ENCODE measurements at regions not wholly inside any gene's neighbourhood (a gene's known extent, or its start where the extent isn't known, plus 50 kb on each side); places are given as distances from the start of the nearest gene placed in this dataset.

- no peak for DNase-seq
Measured at GRCh38 chr5:119792161-119792799, 162.9 kb downstream of the FAM170A start.

DNA sequence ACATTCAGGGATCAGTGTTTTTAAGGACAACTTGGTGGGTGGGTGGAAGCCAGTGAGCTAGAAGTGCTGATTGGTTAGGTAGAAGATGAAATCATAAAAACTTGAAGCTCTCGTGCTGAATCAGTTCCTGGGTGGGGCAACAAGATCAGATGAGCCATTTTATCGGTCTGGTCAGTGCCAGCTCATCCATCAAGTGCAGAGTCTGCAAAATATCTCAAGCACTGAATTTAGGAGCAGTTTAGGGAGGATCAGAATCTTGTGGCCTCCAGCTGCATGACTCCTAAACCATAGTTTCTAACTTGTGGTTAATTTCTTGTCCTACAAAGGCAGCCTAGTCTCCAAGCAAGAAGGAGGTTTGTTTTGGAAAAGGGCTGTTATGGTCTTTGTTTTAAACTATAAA, 166.4 kb downstream of the FAM170A start:
- DNase-seq: no peak

GRCh38 chr5:119801570-119801969, 172.2 kb downstream of the FAM170A start:
- no peak for DNase-seq

- DNase-seq: no peak
Measured at GRCh38 chr5:119808024-119808423, 178.7 kb downstream of the FAM170A start.

- DNase-seq: no peak
Measured at GRCh38 chr5:119808474-119808873, 179.1 kb downstream of the FAM170A start.

DNA sequence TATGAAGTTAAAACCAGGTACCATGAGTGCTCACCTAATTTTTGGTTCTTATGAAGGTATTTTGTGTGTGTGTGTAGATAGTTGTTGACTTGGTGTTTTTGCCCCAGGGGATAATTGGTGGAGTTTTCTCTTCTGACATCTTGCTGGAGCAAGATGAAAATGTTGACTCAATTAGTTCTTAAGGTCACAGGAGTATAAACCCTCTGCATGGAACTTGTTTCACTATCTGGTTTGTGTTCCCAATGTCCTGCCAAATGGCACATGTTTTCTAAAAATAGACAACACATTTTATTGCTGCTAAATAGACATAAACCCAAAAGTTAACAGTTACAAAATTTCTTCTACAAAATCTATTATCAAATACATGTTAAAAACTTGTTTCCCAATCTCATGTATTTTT, 180.9 kb downstream of the FAM170A start:
- no peak for DNase-seq

DNA sequence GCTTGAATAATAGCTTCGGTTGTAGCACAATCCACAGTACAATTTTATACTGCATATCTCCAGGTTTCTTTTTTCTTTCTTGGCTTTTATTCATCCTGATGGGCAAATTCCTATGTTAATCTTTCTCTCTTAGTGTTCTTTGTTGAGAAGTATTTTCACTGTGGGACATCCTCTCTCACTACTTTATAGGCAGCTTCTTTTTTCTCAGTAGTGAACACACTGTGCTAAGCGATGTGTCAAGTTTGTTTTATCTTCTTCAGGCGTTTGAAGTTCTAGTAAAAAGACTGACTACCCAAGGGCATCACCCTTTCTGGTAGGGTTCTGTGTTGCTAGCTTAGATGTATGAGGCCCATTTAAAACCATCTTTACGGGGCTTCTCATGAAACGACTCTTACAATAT, 182.1 kb downstream of the FAM170A start:
- no peak for DNase-seq

GRCh38 chr5:119814655-119815054, 185.3 kb downstream of the FAM170A start:
- DNase-seq: no peak

- no peak for DNase-seq
Measured at GRCh38 chr5:119816055-119816454, 186.7 kb downstream of the FAM170A start.

DNA sequence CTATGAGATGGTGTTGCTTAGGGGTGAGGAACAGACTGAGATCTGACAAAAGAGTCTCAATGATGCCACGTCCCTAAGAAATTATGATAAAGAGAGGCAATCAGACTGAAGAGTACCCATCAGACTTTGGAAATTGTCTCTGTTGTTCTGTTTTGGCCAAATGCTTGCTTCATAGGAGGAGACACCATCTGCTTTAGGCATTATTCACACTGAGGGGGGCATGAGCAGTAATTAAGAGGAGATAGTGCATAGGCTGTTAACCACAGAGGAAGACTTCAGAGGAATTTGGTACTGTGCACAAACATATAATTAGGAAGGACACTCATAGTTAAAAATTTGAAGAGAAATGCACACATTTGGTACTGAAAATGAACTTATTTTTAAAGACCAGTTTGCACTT, 190.7 kb downstream of the FAM170A start:
- DNase-seq: no peak

- no peak for DNase-seq
Measured at GRCh38 chr5:119820608-119821007, 191.2 kb downstream of the FAM170A start.

DNA sequence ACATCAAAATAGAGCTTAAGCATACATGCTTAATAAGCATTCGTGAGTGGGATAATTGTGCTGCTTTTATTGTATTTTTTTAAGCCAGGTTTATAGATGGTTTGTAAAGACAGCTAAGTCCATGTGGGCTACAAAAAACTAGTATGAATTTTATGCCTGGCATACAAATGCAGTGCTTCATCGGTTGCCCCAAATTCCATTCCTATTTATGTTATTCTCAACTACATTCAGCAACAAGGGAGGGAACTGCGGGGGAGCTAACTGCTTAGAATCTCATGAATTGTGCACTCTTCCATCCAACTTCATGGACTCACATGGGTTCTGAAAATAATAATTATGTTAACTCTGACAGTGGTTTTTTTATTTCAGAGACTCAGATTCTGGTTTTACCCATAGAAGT, 199.2 kb downstream of the FAM170A start:
- no peak for DNase-seq

GRCh38 chr5:119829341-119829740, 200.0 kb downstream of the FAM170A start:
- no peak for DNase-seq

GRCh38 chr5:119833176-119833575, 203.8 kb downstream of the FAM170A start:
- DNase-seq: no peak

- no peak for DNase-seq
Measured at GRCh38 chr5:119840175-119840574, 210.8 kb downstream of the FAM170A start.

GRCh38 chr5:119852140-119852539, 222.8 kb downstream of the FAM170A start:
- DNase-seq: no peak

- no peak for DNase-seq
Measured at GRCh38 chr5:119860463-119860862, 231.1 kb downstream of the FAM170A start.

- no peak for DNase-seq
Measured at GRCh38 chr5:119862619-119863018, 233.3 kb downstream of the FAM170A start.

GRCh38 chr5:119864286-119864685, 234.9 kb downstream of the FAM170A start:
- DNase-seq: no peak

DNA sequence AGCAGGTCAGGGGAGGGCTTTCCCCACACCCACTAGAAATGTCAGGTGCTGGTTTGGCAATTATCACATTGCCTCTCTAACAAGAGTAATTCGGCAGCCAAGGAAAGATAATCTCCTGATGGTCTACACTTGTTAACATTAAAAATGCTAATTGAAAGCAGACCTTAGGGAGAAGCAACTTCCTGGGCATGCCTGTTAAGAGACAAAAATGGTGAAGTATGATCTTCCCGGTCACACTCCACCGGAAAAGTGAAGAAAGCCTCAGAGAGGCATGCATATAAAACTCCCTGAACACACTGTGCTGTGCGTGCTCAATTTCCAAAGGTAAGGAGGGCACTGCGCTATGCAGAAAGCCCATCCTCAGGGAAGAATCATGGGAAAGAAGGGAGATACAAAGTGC, 244.3 kb downstream of the FAM170A start:
- no peak for DNase-seq

DNA sequence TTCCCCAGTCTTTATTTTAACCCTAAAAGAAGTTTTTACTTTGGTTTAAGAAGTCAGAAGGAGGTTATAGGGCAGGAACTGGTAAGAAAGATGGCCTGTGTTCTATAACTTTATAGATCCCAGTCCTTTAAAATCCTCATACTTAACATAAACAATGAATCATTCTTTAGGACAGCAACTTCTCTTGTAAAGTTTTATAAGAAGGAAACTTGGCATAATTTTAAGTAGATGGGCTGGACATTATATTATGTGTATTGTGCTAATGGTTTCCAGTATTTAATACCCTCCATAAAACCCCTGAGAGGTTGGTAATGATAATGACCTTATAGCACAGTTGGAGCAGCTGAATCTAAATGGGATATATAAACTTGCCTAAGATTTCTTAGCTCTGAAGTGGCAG, 247.2 kb downstream of the FAM170A start:
- no peak for DNase-seq

DNA sequence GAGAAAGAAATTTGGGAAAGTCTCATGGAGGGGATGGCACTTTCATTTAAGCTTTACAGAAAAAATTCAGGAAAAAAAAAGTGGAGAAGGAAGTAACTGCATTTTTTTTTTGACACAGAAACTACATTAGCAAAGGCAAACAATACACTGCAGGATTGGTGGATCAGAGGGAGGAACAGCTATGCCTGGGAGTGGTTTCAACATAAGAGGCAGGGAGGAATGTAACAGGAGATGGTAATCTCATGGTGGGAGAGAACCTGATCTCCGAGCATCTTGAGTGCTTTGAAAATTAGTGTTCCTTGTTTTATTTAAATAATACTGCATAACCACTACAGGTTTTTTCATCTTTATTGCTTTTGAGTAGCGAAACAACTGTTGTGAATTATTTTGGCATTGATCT, 249.4 kb downstream of the FAM170A start:
- no peak for DNase-seq

GRCh38 chr5:119879446-119879845, 250.1 kb downstream of the FAM170A start:
- DNase-seq: no peak

DNA sequence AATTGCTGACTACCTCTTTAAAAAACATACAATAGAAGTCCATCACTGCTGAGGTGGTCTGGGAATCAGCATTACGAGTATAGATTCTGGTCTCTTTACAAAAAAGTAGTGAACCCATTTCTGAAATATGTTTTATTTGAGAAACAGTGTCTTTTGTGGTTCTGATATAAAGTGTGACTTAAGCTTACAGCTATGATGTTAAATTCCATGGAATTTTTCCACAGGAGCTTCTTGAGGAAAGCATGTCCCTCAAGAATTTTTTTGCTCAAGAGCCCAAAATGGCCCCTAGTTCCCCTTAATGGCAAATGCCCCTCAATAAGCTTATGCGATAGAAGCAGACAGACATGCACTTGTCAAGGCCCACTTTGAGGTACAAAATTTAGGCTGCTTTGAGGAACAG, 265.7 kb downstream of the FAM170A start:
- DNase-seq: no peak

DNA sequence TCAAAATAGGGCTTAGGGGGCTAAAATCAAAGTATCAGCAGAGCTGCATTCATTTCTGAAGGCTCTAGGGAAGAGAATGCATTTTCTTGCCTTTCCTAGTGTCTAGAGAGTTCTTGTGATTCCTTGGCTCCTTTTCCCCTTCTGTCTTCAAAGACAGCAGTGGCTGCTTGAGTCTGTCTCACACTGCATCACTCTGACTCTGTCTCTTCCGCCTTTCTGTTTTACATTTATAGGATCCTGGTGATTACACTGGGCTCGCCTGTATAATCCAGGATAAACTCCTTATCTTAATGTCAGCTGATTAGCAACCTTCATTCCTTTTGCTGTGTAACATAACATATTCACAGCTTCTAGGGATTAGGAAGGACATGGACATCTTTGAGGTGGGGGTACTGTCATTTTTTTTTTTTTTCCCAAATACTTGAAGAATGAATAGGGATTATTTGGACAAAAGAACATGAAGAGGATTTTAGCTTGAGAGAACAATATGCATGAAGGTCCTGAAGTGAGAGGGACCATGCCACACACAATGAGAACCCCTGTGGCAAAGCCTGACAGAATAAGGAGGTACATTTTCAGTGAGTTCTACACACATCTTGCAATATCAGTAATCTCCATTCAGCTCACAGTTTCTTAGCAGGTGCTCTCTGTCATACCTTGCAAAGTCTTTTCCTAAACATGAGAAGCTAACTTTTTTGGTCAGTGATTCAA, 267.6 kb downstream of the FAM170A start:
- no peak for DNase-seq
